ENCODE measurements at regions not wholly inside any gene's neighbourhood (a gene's known extent, or its start where the extent isn't known, plus 50 kb on each side); places are given as distances from the start of the nearest gene placed in this dataset.

GRCh38 chr17:45704251-45704650 lies 79.9 kb upstream of the CRHR1 start:
- in situ Hi-C loops (cut with HindIII; ENCODE audit: low pct_ligation_motif_present, low sequenced_read_pairs) = no loop called here
- no peak for DNase-seq
- Histone ChIP-seq H3K27ac (no peak overlapping the region), H3K36me3 (replicated peaks) (no peaks in the 10 kb centered on the region), H3K27me3 (replicated peaks) (no peaks in the 10 kb centered on the region), H3K4me3 (ENCODE audit: low read depth, low read length) (no peak overlapping the region)
- TF ChIP-seq CTCF (IDR thresholded peaks at IDR 0.05; ENCODE audit: low read depth, low read length, missing control alignments) = no peak

GRCh38 chr17:45705123-45706009 lies 78.8 kb upstream of the CRHR1 start:
- peak; percentile 4 for DNase-seq
- TF ChIP-seq CTCF (IDR thresholded peaks at IDR 0.05; ENCODE audit: low read depth, low read length, missing control alignments) = no peak
- Histone ChIP-seq H3K27ac (no peak overlapping the region), H3K36me3 (replicated peaks) (no peaks in the 10 kb centered on the region), H3K4me3 (ENCODE audit: low read depth, low read length) (no peak overlapping the region), H3K27me3 (replicated peaks) (no peaks in the 10 kb centered on the region)
- in situ Hi-C loops (cut with HindIII; ENCODE audit: low pct_ligation_motif_present, low sequenced_read_pairs) = no loop called here

- TF ChIP-seq CTCF (IDR thresholded peaks at IDR 0.05; ENCODE audit: low read depth, low read length, missing control alignments) = no peak
- Histone ChIP-seq H3K4me3 (ENCODE audit: low read depth, low read length) (no peak overlapping the region), H3K36me3 (replicated peaks) (no peaks in the 10 kb centered on the region), H3K27me3 (replicated peaks) (no peaks in the 10 kb centered on the region), H3K27ac (no peak overlapping the region)
- in situ Hi-C loops (cut with HindIII; ENCODE audit: low pct_ligation_motif_present, low sequenced_read_pairs) = no loop called here
- DNase-seq = no peak
These were observed 78.1 kb upstream of the CRHR1 start for GRCh38 chr17:45706033-45706432.

GRCh38 chr17:45708707-45709290 lies 75.3 kb upstream of the CRHR1 start:
- in situ Hi-C loops (cut with HindIII; ENCODE audit: low pct_ligation_motif_present, low sequenced_read_pairs) = no loop called here

GRCh38 chr17:45709728-45710288 lies 74.3 kb upstream of the CRHR1 start:
- in situ Hi-C loops (cut with HindIII; ENCODE audit: low pct_ligation_motif_present, low sequenced_read_pairs) = no loop called here
- TF ChIP-seq CTCF (IDR thresholded peaks at IDR 0.05; ENCODE audit: low read depth, low read length, missing control alignments) = no peak

More at GRCh38 chr17:45708707-45709290, 75.3 kb upstream of the CRHR1 start:
- H3K36me3 ChIP-seq (replicated peaks) = no peaks in the 10 kb centered on the region
- H3K27me3 ChIP-seq (replicated peaks) = no peaks in the 10 kb centered on the region
- H3K4me3 ChIP-seq (ENCODE audit: low read depth, low read length) = no peak overlapping the region
- H3K27ac ChIP-seq = no peak overlapping the region
- DNase-seq = no peak
- no peak for TF ChIP-seq CTCF (IDR thresholded peaks at IDR 0.05; ENCODE audit: low read depth, low read length, missing control alignments)

More at GRCh38 chr17:45709728-45710288, 74.3 kb upstream of the CRHR1 start:
- Histone ChIP-seq H3K27me3 (replicated peaks) (no peaks in the 10 kb centered on the region), H3K27ac (no peak overlapping the region), H3K4me3 (ENCODE audit: low read depth, low read length) (no peak overlapping the region), H3K36me3 (replicated peaks) (no peaks in the 10 kb centered on the region)
- no peak for DNase-seq

Data from brain microvascular endothelial cell (primary cell).